NCI-H1105 treated with DMSO at 0.1 percent for 48 hours (cell line): ENCODE measurements at regions not wholly inside any gene's neighbourhood (a gene's known extent, or its start where the extent isn't known, plus 50 kb on each side); places are given as distances from the start of the nearest gene placed in this dataset.
"Not testable (repeated sequence)": the region's sequence is repeated elsewhere in the genome, so short reads cannot be mapped to it uniquely, and the experiment has no call there.

Experiments used
- DNase-seq: peaks from one replicate; lab custom pipeline; 2025; lab: John Stamatoyannopoulos, UW

DNA sequence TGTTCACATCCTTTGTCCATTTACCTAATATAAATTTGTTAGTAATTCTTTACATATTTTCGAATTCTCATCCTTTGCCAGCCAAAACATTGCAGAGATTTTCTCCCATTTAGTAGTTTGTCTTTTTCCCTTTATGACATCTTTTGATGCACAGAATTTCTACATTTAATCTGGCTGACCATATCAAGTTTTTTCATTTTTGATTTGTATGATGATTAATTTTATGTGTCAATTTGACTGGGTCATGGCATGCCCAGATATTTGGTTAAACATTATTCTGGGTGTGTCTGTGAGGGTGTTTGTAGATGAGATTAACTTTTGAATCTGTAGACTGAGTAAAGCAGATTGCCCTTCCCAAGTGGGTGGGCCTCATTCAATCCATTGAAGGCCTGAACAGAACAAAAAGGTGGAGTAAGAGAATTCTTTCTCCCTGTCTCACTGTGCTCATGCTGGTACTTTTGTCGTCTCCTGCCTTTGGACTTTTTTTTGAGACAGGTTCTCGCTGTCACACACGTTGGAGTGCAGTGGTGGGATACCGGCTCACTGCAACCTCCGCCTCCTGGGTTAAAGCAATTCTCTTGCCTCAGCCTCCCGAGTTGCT is 72.1 kb upstream of the EPB41L1 start:
- no peak for DNase-seq

GRCh38 chr20:36083200-36083599 is 71.3 kb upstream of the EPB41L1 start:
- not testable (repeated sequence) for DNase-seq

GRCh38 chr20:36084356-36084755 is 70.2 kb upstream of the EPB41L1 start:
- DNase-seq = no peak

- no peak for DNase-seq
These were observed 69.5 kb upstream of the EPB41L1 start for GRCh38 chr20:36084897-36085613.

DNA sequence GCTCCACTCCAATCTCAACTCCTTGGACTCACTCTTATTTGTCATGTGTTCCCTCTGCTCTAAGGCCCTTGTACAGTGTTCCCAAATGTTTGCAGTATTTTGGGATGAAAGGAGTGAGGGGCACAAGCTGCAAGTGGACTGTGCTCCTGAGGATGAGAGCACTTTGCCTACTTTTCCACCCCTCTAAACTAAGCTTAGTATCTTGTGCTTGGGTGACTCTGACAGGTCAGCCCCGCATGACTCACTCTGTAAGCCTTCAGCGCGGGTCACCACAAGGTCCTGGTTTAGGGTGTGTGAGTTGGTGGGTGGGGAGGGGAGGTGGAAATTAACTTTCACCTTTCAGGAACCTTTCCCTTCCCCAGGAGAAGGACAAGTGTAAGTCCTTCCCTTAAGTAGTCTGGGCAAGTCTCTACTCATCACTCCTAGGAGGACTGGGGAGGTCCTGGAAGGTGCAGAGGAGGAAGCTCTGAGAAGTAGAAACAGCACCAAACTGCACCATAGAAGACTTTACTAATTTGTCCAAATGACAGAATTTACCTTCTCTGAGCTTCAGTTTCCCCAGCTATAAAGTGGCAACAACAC is 68.8 kb upstream of the EPB41L1 start:
- no peak for DNase-seq

DNA sequence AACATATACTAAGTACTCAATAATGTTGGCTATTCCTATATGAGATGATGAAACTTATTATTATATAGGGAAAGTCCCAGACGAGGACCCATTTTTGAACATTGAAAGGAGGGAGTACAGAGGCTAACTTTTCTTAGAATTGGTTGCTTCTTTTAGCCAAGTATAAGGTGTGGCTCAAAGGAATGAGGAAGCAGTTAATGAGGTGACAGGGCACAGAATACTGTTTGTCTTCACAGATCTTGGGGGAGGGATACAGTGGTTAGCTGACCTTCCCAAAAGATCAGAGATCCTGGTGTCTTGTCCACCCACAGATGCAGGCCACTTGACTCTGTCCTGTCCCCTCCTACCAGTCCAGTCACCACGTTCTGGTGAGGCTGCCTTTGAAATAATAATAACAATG is 67.8 kb upstream of the EPB41L1 start:
- DNase-seq = no peak

- no peak for DNase-seq
These were observed 64.3 kb upstream of the EPB41L1 start for GRCh38 chr20:36090223-36090622.

DNA sequence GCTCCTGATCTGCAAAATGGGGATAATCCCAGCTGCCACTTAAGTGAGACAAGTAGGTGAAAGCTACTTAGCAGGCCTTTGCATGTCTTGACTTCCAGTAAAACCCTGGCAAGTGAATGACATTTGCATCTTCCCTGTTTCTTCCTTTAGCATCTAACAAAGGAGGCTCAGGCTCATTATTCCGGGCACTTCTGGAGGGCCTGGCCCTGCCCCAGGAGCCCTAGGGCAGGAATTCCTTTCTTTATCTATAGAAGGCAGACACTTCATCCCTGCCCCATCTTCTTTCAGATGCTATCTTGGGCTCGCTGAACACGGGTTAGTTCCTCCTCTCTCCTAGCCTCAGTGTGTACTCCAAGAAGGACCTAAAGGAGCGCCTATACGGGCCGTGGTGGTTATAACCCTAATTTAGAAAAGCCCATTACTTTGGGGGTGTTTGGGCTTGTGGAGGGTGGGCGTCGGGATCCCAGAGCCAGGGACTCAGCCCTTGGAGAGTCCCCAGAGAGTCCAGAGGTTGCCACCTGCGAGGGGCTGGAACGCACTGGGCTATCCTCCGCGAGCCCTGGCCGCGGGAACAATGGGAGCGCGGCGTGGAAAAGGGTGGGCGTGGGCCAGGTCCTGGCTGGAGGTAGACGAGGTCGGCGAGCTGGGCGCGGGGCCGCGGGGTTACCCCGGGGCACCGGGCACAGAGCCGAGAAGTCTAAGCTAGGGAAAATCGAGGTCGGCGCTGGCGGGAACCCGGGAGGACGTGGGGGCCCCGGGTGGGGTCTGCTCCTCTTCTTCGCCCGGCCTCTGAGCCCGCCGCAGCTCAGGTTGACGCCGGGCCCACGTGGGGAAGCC is 62.8 kb upstream of the EPB41L1 start:
- no peak for DNase-seq

GRCh38 chr20:36092398-36093024 is 62.0 kb upstream of the EPB41L1 start:
- peak; percentile 9 for DNase-seq

GRCh38 chr20:36093025-36093803 is 61.3 kb upstream of the EPB41L1 start:
- DNase-seq = peak; percentile 43

GRCh38 chr20:36093804-36094145 is 60.8 kb upstream of the EPB41L1 start:
- DNase-seq = no peak

DNA sequence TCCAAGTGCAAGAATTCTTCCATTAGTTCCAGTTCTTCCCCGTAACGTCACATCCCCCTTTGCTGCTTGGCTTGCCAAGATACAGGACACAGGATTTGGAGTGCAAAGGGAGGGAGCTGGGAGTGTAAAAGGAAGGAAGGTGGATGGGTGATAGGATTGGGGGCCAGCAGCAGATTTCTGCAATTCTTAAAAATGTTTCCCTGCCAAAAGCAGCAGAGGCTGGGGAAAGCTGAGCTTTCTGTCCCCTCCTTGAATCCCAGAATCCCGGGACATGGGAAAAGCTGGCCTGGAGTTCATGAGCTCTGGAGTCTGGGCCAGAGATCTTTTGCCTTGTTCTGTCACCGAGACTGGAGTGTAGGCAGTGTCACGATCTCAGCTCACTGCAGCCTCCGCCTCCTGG is 60.0 kb upstream of the EPB41L1 start:
- no peak for DNase-seq

DNA sequence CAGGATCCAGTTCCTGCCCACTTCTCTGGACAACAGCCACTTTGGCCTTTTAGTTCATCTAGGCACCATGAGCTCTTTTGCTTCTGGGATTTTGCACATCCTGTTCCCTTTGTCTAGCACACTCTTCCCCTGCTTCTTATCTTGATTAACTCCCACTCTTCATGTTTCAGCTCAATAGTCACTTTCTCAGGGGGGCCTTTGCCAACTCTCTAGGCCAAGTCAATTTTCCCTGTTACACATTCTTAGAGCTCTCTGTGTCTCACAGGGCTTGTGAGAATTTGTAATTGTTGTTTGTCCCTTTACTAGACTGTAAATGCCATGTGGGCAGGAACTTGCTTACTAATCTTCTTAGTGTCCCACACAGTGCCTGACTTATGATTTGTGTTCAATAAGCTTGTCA is 58.1 kb upstream of the EPB41L1 start:
- no peak for DNase-seq

DNA sequence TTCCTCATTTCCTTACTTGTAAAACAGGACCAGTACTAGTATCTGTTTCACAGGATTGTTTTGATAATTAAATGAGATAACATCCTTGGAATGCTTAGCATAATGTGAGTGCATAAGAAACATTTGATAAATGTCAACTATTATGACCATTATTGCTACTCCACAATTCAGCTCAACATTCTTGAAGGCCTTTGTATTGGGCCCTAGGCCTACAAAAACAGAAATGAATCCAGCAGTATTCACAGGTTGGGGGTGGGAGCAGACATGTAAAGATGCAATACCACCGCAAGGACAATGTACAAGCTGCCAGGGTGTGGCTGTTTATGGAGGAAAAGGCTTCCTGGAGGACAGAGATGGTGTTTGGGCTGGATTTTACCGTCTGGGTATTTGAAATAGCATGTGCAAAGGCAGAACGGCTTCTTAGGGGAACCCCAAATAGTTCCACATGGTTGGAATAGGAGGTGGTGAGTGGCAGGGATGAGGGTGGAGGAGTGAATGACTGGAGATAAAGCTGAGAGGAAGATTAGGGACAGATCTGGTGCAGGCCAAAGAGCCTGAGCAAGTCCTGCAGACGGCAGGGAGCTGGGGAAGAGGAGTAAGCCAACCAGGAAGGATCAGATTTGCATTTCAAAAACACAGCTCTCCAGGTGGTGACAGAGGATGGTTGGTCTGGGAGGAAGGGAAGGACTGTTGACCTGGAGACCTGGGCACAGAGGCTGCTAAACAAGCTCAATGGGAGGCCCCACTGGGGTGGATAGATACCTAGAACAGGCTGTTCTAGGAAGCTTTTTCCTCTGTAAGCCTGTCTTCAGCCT is 57.0 kb upstream of the EPB41L1 start:
- no peak for DNase-seq

- DNase-seq = no peak
These were observed 56.2 kb upstream of the EPB41L1 start for GRCh38 chr20:36098364-36098763.

DNA sequence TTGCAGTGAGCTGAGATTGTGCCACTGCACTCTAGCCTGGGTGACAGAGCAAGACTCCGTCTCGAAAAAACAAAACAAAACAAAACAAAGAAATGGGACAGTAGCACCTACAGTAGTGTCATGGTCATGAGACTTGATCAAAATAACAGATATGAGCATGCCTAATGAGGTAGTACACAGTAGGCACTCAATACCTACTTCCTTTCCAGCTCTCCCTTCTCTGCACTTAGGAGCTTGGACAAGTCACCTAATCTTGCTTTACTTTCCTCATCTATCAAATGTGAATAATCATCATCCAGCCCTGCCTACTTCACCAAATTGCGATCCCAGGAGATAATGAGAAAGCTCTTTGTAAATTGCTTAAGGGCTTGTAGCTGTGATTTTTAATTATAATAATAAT is 55.4 kb upstream of the EPB41L1 start:
- no peak for DNase-seq

GRCh38 chr20:36101192-36101591 is 53.3 kb upstream of the EPB41L1 start:
- DNase-seq = no peak

GRCh38 chr20:36102306-36102705 is 52.2 kb upstream of the EPB41L1 start:
- no peak for DNase-seq

DNA sequence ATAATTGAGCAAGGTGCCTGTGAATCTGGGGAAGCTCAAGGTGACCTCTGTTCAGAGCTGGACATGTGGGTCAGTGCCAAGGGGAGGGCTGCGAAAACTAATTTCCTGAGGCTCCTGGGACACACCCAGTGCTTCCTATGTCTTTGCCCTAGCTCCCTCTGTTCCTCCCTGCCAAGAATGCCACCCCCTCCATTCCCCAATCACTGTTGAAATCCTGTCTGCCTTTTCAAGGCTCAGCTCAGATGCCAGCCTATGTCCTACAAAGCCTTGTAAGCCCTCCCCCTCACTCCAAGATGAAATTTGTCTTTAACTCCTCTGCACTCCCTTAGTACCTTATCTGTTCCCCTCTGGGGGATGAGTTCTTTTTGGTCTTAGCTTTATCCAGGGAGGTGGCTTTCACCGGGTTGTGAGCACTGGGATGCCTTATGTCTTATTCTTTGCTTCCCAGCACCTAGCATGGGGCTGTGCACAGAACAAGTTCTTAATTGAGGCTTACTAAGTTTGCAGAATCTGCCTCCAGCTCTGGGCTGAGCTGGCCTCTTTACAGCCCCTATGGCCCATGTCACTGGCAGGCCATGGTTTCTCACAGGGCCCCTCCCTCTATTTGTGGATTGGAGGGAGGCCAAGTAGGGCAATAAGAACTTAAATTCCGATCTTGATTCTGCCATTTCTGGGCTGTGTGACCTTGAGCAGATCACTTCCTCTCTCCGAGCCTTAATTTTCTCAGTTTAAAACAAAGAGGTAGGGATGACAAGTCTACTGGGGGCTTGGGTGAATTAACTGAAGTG is 51.5 kb upstream of the EPB41L1 start:
- no peak for DNase-seq

GRCh38 chr20:36104244-36104643 is 50.3 kb upstream of the EPB41L1 start:
- no peak for DNase-seq
